Central memory CD8-positive, alpha-beta T cell (primary cell): ENCODE measurements at regions not wholly inside any gene's neighbourhood (a gene's known extent, or its start where the extent isn't known, plus 50 kb on each side); places are given as distances from the start of the nearest gene placed in this dataset.
"Not testable (repeated sequence)": the region's sequence is repeated elsewhere in the genome, so short reads cannot be mapped to it uniquely, and the experiment has no call there.

Experiments
- ATAC-seq: fragments of 150-1000 bp; cut with Tn5 transposase; replicated peaks from 2 replicates; pipeline ENCODE4 v1.10.0; 2022; ENCODE audit warnings: mild to moderate bottlenecking, moderate FRiP score, moderate number of reproducible peaks; ENCODE audit not compliant: poor library complexity, severe bottlenecking; ENCODE audit errors: extremely low read depth
- DNase-seq, 2 donors: peaks; one replicate each; pipeline ENCODE4 v3.0.0; 2021; ENCODE audit warnings: low spot score in 2 of 2
- H3K27ac Mint-ChIP-seq: one replicate; pipeline ENCODE4 v1.8.0; 2022; ENCODE audit warnings: low read depth, mild to moderate bottlenecking, moderate library complexity, mixed read lengths
- H3K27me3 Mint-ChIP-seq: one replicate; pipeline ENCODE4 v1.8.0; 2022; ENCODE audit warnings: mixed read lengths
- H3K36me3 Mint-ChIP-seq: one replicate; pipeline ENCODE4 v1.8.0; 2022; ENCODE audit warnings: mild to moderate bottlenecking, moderate library complexity, mixed read lengths; ENCODE audit not compliant: insufficient read depth
- H3K4me1 Mint-ChIP-seq: one replicate; pipeline ENCODE4 v1.8.0; 2022; ENCODE audit warnings: mixed read lengths
- H3K4me3 Mint-ChIP-seq: one replicate; pipeline ENCODE4 v1.8.0; 2022; ENCODE audit warnings: mild to moderate bottlenecking, moderate library complexity, mixed read lengths
- H3K9me3 Mint-ChIP-seq: one replicate; pipeline ENCODE4 v1.8.0; 2022; ENCODE audit warnings: mixed read lengths

DNA sequence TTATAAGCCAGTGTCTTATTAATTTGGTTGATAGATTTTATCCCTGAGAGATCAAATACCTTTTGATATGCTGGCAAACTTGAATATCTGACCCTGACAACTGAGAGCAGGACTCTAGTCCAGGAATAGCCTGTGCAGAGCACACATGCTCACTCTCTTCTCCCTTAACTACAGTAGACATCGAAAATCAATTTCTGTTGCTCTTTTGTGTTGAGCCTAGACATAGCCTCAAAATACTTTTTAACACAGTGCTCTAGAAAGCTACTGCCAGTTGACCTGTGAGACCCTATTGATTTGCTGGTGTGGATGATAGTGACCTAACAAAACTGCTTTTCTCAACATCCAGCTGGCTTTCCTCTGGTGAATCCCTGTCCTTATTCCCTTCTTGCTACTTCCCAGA, 86.4 kb upstream of the ANKRD28 start:
- Mint-ChIP-seq H3K27me3 (peaks cover 28% of the 10 kb centered on the region), H3K36me3 (no peaks in the 10 kb centered on the region), H3K4me3 (no peak overlapping the region), H3K9me3 (peaks cover 6% of the 10 kb centered on the region), H3K4me1 (no peaks in the 10 kb centered on the region), H3K27ac (no peak overlapping the region)
- DNase-seq (no peak), ATAC-seq (no peak)

DNA sequence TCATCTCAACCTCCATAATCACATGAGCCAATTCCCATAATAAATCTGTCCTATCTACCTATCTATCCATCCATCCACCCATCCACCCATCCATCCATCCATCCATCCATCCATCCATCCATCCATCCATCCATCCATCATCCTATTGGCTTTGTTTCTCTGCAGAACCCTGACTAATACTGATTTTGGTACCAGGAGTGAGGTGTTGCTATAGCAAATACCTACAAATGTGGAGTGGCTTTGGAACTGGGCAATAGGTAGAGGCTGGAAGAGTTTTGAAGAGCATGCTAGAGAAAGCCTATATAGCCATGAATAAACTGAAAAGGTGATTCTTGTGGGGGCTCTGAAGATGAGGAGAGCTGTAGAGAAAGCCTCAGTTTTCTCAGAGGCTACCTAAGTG, 88.7 kb upstream of the ANKRD28 start:
- peaks cover 6% of the 10 kb centered on the region for H3K9me3 Mint-ChIP-seq
- no peak overlapping the region for H3K4me3 Mint-ChIP-seq
- H3K4me1 Mint-ChIP-seq = no peaks in the 10 kb centered on the region

DNA sequence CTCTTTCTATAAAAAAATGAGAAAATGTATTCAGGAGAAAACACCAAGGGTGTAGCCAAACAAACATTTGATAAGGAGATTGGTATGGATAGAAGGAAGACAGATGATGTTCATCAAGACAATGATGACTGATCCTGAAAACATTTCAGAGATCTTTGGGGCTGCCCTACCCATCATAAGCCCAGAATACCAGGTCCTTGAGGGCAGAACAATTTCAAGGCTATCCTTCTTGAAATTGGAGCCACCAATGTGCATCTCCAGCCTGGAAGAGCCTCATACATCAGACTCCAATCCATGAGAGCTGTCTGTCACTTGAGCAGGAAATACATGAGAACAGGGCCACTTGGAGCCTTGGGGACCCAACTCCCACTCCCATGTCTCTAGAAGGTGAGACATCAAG, 89.5 kb upstream of the ANKRD28 start:
- peaks cover 6% of the 10 kb centered on the region for H3K9me3 Mint-ChIP-seq
- H3K27me3 Mint-ChIP-seq = peaks cover 24% of the 10 kb centered on the region
- no peak overlapping the region for H3K4me3 Mint-ChIP-seq
- ATAC-seq = no peak
- H3K27ac Mint-ChIP-seq = no peak overlapping the region
- no peak for DNase-seq
- H3K36me3 Mint-ChIP-seq = no peaks in the 10 kb centered on the region
- H3K4me1 Mint-ChIP-seq = no peaks in the 10 kb centered on the region

More for the DNA sequence above, 88.7 kb upstream of the ANKRD28 start:
- ATAC-seq = no peak
- Mint-ChIP-seq H3K36me3 (no peaks in the 10 kb centered on the region), H3K27ac (no peak overlapping the region), H3K27me3 (peaks cover 28% of the 10 kb centered on the region)
- no peak for DNase-seq

DNA sequence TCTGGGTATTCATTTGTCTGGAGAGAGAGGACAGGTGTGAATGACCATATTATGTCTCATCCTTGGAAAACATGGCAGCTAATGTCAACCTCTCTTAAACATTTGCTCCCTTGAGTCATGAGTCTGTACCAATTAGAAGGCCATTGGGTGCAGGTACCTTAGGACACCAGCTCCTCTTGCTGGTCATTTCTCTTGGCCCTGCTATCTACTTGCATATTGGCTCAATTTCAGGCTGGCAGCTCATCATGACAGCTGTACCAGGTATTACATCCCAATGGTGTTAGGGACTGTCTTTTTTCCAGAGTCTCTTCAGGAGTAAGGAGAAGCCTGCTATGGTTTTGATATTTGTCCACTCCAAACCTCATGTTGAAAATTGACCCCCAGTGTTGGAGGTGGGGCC, 92.2 kb upstream of the ANKRD28 start:
- H3K9me3 Mint-ChIP-seq = peaks cover 6% of the 10 kb centered on the region

DNA sequence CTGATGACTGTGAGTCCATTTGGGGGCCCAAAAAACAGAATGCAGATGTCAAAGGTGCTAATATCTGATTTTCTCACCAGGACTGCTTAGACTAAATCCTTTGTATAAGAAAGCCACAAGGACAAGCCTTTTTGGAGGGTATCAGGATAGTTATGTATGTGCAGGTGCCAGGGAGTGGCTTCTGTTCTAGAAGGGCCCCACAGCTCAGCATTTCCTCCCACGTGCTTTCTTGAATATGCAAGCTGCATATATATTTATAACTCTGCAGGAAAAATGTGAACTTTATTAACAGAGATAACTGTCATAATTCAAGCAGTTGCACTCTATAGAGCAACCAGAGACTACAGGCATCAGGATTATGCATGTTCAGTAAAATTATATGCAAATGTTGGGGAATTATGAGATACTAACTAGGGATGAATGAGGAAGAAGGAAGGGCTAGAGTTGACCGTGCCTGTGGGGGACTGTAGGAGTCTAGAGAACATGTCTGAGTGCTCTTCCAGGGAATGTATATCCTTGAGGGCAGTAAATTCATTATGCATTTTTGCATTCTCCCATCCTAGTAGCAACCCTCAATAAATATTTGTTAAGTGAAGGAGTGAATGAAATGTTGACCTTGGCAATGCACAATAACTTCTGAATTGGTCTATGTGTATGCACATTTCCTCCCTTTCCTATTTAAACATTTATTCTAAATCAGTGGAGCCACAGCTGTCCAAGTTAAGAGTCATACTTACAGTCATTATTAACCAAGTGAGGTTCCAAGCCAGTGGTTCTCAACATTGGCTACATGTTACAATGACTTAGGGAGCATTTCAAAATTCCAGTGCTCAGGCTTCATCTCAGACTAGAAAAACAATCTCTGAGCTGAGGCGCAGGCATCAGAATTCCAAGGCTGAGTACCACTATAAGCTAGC, 94.8 kb upstream of the ANKRD28 start:
- DNase-seq (no peak), ATAC-seq (no peak)
- H3K36me3 Mint-ChIP-seq = no peaks in the 10 kb centered on the region
- H3K9me3 Mint-ChIP-seq = no peaks in the 10 kb centered on the region
- no peaks in the 10 kb centered on the region for H3K4me1 Mint-ChIP-seq
- no peak overlapping the region for H3K27ac Mint-ChIP-seq
- H3K27me3 Mint-ChIP-seq = peaks cover 20% of the 10 kb centered on the region
- H3K4me3 Mint-ChIP-seq = no peak overlapping the region

More for the DNA sequence above, 92.2 kb upstream of the ANKRD28 start:
- ATAC-seq (no peak), DNase-seq (no peak)
- H3K36me3 Mint-ChIP-seq = no peaks in the 10 kb centered on the region
- no peak overlapping the region for H3K4me3 Mint-ChIP-seq
- peaks cover 28% of the 10 kb centered on the region for H3K27me3 Mint-ChIP-seq
- no peaks in the 10 kb centered on the region for H3K4me1 Mint-ChIP-seq
- H3K27ac Mint-ChIP-seq = no peak overlapping the region

DNA sequence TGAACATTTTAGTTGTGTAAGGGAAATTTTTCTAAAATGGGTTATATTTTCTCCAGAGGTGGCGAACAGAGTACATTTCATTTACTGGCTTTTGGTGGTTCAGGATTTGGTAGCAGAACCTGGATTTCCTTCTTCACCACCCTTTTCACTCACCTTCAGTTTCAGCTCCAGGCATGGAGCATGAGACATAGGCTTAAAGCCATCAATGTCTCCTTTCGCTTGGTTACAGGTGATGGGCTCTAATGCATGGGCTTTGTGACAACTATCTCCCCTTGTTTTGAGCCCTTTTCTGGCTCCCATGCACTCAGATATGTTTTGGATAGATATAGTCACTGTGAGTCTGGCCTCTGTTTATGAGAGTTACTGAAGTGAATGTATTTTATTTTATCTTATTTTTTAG, 96.6 kb upstream of the ANKRD28 start:
- DNase-seq = no peak
- Mint-ChIP-seq H3K27ac (no peak overlapping the region), H3K36me3 (no peaks in the 10 kb centered on the region), H3K4me1 (no peaks in the 10 kb centered on the region), H3K27me3 (peaks cover 9% of the 10 kb centered on the region), H3K4me3 (no peak overlapping the region), H3K9me3 (no peaks in the 10 kb centered on the region)
- ATAC-seq = no peak

DNA sequence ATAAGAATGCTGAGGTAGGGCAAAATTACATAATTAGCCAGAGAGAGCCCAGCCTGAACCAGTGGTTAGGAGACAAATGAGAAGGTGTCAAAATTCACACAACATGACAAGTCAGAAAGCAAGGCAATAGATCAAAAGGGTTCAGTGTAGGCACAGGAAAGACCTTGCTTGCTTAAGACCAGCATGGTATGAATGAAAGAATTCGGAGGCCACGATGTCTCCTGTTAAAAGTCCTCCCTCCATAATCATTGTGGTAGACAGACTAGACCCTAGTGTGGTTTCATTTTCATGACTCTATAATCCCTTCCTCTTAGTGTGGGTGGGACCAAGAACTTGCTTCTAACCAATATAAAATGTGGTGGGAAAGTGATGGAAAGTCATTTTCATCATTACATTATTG, 98.7 kb upstream of the ANKRD28 start:
- Mint-ChIP-seq H3K4me1 (no peaks in the 10 kb centered on the region), H3K9me3 (no peaks in the 10 kb centered on the region), H3K27ac (no peak overlapping the region), H3K27me3 (peaks cover 9% of the 10 kb centered on the region), H3K36me3 (no peaks in the 10 kb centered on the region), H3K4me3 (no peak overlapping the region)
- DNase-seq (no peak), ATAC-seq (no peak)

DNA sequence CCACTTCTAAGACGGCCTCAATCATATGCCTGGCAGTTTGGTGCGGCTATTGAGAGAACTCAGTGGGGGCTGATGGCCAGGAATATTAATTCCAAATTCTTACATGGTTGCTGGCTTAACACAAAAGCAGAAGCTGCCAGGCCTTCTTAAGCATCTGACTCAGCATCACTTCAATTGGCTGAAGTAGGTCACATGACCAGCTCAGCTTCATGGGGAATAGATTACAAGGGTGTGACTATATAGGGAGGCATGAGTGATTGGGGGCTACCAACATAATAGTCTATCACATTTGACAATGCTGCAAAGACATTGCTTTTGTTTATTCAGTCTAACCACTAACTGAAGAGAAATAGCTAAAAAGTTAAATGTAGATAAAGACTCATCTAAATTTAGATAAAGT, 101.6 kb upstream of the ANKRD28 start:
- H3K36me3 Mint-ChIP-seq = no peaks in the 10 kb centered on the region
- no peak for ATAC-seq
- no peak overlapping the region for H3K27ac Mint-ChIP-seq

DNA sequence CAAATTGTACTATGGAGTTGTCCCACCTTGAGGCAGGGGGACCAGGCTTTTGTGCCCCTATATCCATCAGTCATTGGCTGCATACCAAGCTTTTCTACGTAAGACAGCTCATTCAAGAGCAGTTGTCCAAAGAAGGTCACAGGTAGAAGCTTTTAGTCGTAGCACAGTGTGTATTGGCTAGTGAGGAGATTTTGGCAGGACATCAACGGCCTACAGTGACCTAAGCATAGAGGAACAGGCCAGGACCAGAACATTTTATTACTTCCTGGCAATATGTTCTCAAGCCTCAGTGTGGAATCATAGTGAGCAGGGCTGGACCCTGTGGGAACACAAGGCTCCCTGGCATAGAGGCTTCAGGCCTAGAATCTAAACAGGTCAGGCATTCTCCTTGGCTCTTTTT, 105.4 kb upstream of the ANKRD28 start:
- H3K27ac Mint-ChIP-seq = no peak overlapping the region
- H3K36me3 Mint-ChIP-seq = peaks cover 2% of the 10 kb centered on the region

More for the DNA sequence above, 101.6 kb upstream of the ANKRD28 start:
- H3K9me3 Mint-ChIP-seq = no peaks in the 10 kb centered on the region
- no peaks in the 10 kb centered on the region for H3K27me3 Mint-ChIP-seq
- DNase-seq = no peak
- no peaks in the 10 kb centered on the region for H3K4me1 Mint-ChIP-seq
- H3K4me3 Mint-ChIP-seq = no peak overlapping the region

DNA sequence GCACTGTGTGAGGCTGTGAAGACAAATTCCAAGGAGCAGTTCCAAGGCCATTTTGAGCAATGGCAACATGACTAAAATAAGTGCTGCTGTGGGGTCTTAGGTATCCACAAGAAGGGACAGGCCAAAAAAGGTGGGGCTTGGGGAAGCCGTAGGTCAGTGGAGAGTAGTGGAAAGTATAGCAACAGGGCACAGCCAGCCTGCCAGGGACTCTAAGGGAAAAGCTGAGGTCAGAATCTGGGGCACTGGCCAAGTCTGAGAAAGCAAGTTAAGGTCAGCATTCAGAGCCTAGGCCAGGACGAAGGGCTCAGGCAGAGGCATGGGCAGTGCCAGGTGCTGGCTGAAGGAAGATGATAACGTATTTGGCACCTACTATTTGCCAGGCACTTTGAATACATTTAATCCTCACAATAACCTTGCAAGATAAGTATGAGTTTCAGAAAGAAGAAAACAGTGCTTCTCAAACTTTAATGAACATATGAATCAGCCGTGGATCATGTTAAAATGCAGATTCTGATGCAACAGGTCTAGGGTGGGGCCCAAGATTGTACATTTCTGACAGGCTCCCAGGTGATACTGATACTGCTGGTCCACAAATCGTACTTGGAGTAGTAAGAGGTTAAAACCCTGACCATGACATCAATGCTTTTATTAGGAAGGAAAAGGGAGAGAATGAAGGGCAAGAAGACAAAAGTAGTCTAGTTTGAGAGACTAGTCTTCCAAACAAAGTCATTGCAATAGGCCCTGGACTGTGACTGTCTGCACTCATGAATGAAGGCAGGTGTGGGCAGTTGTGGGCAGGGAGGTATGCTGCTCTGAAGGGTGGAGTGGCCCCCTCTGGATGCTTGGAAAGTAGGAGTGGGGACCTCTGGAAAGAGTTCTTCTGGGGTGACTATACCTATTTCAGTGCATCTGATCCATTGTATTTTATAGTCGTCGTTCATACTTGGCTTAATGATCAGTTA, 106.3 kb upstream of the ANKRD28 start:
- Mint-ChIP-seq H3K4me1 (no peaks in the 10 kb centered on the region), H3K36me3 (peaks cover 2% of the 10 kb centered on the region), H3K27me3 (no peaks in the 10 kb centered on the region), H3K9me3 (no peaks in the 10 kb centered on the region), H3K27ac (no peak overlapping the region), H3K4me3 (no peak overlapping the region)
- DNase-seq = no peak
- no peak for ATAC-seq

More for the DNA sequence above, 105.4 kb upstream of the ANKRD28 start:
- ATAC-seq (no peak), DNase-seq (no peak)
- Mint-ChIP-seq H3K4me1 (no peaks in the 10 kb centered on the region), H3K27me3 (no peaks in the 10 kb centered on the region), H3K9me3 (no peaks in the 10 kb centered on the region), H3K4me3 (no peak overlapping the region)

DNA sequence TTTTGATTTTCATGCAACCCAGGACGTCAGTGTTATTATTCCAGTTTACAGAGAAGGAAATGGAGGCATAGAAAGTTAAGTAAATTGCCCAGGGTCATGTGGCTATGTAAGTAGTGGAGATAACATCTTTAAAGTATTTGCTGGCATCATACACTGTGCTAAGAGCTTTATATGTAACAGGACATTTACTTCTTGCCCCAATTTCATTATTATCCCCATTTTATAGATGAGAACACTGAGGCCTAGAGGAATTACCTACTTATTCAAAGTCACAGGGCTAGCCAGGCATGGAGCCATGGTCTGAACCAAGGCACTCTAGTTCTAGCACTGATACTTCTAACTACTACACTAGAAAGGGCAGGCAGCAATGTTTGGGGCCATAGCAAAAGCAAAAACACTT, 107.3 kb upstream of the ANKRD28 start:
- ATAC-seq = no peak
- no peak for DNase-seq
- Mint-ChIP-seq H3K36me3 (peaks cover 2% of the 10 kb centered on the region), H3K9me3 (no peaks in the 10 kb centered on the region), H3K27ac (no peak overlapping the region), H3K4me1 (no peaks in the 10 kb centered on the region), H3K4me3 (no peak overlapping the region), H3K27me3 (peaks cover 6% of the 10 kb centered on the region)

DNA sequence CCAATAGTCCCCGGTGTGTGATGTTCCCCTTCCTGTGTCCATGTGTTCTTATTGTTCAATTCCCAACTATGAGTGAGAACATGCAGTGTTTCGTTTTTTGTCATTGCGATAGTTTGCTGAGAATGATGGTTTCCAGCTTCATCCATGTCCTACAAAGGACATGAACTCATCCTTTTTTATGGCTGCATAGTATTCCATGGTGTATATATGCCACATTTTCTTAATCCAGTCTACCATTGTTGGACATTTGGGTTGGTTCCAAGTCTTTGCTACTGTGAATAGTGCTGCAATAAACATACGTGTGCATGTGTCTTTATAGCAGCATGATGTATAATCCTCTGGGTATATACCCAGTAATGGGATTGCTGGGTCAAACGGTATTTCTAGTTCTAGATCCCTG, 109.6 kb upstream of the ANKRD28 start:
- not testable (repeated sequence) for H3K36me3 Mint-ChIP-seq, H3K9me3 Mint-ChIP-seq, H3K4me1 Mint-ChIP-seq, H3K4me3 Mint-ChIP-seq, ATAC-seq, DNase-seq, H3K27ac Mint-ChIP-seq
- H3K27me3 Mint-ChIP-seq = peaks cover 19% of the 10 kb centered on the region
